Kasumi-1 (cell line): ENCODE measurements at regions not wholly inside any gene's neighbourhood (a gene's known extent, or its start where the extent isn't known, plus 50 kb on each side); places are given as distances from the start of the nearest gene placed in this dataset.
"Not testable (repeated sequence)": the region's sequence is repeated elsewhere in the genome, so short reads cannot be mapped to it uniquely, and the experiment has no call there.

Experiments
- DNase-seq, 2 experiments: peaks; one replicate each; lab custom pipeline; 2025; lab: John Stamatoyannopoulos, UW

GRCh38 chr16:62755938-62756337 is 719.7 kb upstream of the CDH8 start:
- DNase-seq = peak; percentile 73 to 74

GRCh38 chr16:62752854-62753253 is 716.6 kb upstream of the CDH8 start:
- no peak for DNase-seq

- DNase-seq = no peak
Observed at GRCh38 chr16:62751218-62751617, 715.0 kb upstream of the CDH8 start.

GRCh38 chr16:62741692-62742091 is 705.5 kb upstream of the CDH8 start:
- no peak for DNase-seq

DNA sequence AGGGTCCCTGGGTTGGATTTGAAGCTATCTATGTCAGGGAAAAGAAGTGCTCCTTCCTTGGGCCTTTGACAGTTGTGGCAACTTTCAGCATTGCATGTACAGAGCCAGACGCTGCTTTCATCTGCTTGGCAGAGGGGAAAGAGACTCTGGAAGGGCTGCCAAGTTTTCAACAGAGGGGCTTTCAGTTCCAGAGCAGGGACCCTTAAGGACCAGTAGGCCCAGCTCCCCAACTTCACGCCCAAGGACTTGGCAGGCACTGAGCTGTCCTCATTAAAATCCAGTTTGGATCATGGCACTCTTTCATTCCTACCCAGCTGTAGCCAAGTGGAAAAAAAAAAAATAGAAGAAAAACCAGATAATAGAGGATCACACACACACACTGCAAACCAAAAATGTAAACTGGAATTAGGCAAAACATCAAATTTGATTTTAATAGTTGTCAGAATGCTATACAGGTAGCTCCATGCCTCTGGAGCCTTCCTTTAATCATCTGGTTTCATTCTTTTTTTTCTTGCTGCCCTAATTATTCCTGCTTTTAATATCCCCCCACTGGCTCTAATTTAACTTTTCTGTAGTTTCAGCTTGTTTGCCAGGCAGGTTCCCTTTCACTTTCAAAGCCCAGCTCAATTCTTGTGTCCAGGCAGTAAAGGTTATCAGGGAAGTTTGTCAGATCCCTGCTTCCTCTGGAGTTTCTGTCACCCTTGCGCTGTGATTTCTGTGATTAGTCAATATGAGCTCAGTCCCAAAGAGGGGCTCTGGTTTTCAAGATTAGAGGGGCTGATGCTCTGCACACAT is 702.6 kb upstream of the CDH8 start:
- no peak for DNase-seq

DNA sequence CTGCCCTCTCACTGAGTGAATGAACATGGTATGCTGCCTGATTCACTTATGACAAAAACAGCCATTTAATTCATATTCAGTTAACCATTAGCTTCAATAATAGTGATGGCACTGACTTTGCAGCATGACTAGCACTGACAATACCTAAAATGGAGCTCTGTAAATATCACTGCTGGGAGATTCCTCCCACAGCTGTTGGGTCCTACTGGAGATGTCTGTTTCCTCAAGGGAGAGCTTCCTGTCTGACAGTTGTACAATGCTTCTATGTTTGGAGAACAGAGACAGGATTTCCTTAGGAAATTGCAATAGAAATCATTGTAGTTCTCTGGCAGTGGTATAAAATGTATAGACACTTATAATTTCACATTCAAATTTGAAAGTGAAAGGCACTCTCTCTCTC is 695.9 kb upstream of the CDH8 start:
- no peak for DNase-seq

- DNase-seq = not testable (repeated sequence)
Observed at GRCh38 chr16:62724670-62725269, 688.5 kb upstream of the CDH8 start.

DNA sequence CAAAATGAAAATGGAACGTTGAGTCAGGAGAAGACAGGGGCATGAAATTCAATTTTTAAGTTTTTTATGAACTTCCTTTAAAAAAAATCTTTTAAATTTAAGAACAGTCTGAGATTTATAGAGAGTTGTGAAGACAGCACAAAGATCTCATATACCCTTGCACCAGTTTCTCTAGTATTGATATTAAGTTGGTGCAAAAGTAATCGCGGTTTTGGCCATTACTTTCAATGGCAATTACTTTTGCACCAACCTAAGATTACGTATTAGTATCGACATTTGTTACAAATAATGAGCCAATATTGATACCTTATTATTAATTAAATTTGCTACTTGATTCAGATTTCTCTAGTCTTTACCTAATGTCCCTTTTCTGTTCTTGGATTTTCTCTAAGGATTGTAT is 684.4 kb upstream of the CDH8 start:
- no peak for DNase-seq

- DNase-seq = no peak
Observed at GRCh38 chr16:62717026-62717425, 680.8 kb upstream of the CDH8 start.

DNA sequence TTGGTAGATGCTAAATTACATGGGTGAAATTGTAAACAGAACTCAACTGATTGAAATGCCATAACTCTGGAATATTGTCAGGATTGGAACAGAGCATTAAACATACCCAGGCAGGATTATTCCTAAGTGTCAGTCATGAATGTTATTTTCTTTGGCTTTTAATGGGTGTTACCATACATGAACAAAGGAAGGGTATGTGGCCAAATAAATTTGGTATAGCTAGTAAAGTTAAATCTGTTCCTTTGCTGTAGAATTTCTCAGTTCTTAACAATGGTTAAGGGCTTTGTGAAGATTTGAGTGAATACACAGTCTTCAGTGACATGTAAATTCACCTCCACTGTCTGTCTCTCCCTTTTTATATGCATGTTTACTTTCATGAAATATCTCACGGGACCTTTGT is 679.5 kb upstream of the CDH8 start:
- no peak for DNase-seq

GRCh38 chr16:62712566-62712965 is 676.3 kb upstream of the CDH8 start:
- DNase-seq = no peak

DNA sequence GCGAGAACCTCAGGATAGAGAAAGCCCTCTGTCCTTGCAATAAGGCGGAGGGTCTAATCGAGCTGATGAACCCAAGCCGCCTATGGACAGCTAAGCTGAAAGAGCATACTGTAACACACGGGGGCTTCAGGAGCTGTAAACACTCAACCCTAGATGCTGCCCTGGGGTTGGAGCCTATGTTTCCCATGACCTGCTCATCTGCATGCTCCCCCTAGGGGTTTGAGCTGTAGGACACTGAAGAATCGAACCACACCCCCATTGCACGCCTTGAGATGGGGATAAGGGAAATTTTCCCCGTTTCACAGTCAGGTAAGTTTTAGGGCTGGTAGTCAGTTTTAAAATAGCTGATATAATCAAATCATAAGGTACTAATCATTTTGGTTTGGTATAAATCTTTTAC is 675.6 kb upstream of the CDH8 start:
- no peak for DNase-seq

DNA sequence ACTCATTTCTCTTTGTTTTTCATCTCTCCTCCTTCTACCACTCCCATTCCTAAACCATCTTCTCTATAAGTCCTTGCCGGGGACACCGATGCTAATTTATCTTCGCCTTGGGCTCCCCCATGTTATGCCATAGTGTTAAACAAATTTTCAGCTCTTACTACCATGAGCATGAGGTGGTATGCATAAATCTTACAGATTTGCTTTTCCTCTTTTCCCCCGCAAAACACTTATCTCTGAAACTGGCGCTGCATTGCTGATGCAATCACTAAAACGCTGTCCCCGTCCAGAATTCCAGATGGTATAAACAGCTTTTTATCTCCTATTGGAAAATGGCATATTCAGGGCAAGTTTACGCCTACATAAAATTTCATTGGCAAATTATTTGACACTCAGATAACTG is 673.6 kb upstream of the CDH8 start:
- no peak for DNase-seq

- DNase-seq = no peak
Observed at GRCh38 chr16:62701426-62701825, 665.2 kb upstream of the CDH8 start.

GRCh38 chr16:62700426-62701294 is 664.4 kb upstream of the CDH8 start:
- no peak for DNase-seq

DNA sequence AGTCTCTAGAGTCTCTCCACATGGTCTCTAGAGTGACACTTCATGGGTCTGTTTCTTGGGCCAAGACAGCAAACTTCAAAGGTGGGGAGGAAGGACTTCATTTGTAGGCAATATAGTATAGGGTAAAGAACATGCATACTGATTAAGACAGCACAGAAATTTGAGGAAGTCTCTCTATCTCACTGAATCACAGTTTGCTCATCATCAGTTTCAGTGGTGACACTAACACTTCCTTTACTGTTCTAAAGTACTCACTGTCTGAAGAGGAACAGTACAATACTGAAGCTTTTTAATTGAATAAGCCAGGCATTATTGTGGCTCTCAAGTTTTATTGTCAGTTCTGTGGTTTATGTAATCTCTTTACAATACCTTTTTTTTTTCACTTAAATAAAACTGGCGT is 656.4 kb upstream of the CDH8 start:
- peak; percentile 53 to 70 for DNase-seq

- DNase-seq = no peak
Observed at GRCh38 chr16:62681819-62682218, 645.6 kb upstream of the CDH8 start.

DNA sequence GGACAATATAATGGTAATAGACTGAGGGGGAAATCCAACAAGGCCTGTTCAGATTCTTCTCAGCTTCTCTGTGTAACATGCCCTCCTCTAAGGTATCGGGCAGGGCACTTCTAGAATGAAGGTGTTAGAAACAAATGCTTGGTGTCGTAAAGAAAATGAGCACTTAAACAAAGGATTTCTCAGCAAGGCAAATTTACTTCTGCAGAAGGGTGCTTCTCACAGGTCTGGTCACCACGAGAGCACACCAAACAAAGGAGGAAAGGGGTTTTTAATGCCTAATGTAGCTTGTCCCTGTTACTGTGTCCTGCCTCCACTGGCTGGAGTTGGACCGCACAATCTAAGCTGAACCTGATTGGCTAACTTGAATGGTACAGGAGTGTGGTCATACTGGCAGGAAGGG is 642.6 kb upstream of the CDH8 start:
- no peak for DNase-seq

GRCh38 chr16:62676306-62676705 is 640.1 kb upstream of the CDH8 start:
- no peak for DNase-seq

GRCh38 chr16:62665269-62665668 is 629.0 kb upstream of the CDH8 start:
- DNase-seq = no peak

DNA sequence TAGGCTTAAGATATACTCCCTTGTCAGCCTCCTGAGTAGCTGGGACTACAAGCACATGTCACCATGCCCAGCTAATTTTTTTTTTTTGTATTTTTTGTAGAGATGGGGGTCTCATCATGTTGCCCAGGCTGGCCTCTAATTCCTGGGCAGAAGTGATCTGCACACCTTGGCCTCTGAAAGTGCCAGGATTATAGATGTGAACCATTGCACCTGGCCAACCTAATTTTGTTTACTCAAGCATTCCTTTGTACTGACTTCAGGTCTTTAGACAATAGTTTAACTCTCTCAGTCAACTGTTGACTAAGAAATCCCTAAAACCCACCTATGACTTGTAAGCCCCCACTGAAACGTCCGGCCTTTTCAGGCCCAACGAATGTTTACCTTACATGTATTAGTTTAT is 628.3 kb upstream of the CDH8 start:
- DNase-seq = no peak

DNA sequence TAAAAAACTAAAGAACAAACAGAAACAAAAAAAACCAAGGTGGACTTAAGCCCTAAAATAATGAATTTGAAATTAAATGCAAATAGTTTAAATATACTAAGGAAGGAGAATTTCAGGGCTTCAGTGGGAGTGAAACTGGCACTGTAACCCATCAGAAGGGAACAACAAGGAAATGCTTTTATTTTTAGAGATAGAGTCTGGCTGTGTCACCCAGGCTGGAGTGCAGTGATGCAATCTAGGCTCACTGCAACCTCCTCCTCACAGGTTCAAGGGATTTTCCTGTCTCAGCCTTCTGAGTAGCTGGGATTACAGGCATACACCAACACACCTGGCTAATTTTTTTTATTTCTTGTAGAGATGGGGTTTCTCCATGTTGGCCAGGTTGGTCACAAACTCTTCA is 625.2 kb upstream of the CDH8 start:
- no peak for DNase-seq

DNA sequence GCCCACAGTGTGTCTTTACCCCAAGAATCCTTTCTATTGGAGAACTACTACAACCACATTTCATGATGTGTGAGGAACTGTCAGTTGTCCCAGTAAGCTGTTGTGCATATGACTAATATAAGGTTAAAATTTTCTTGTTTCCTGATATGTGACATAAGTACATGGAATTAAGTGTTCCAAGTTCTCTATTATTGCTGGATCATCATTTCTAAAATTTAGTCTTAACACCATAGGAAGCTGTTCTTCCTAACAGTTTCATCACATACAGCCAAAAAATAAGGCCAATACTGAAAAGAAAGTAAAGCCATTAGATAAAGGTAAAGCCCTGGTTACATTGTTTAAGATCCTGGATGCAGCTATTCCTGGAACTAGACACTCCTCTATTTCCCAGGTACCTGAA is 620.9 kb upstream of the CDH8 start:
- no peak for DNase-seq
